ENCODE measurements at regions not wholly inside any gene's neighbourhood (a gene's known extent, or its start where the extent isn't known, plus 50 kb on each side); places are given as distances from the start of the nearest gene placed in this dataset.
"Not testable (repeated sequence)": the region's sequence is repeated elsewhere in the genome, so short reads cannot be mapped to it uniquely, and the experiment has no call there.

GRCh38 chr18:24605444-24605843, 145.0 kb downstream of the HRH4 start:
- FAIRE-seq (no peak), DNase-seq (ENCODE audit: insufficient read length, low spot score) (no peak)
- no peak for TF ChIP-seq POLR2AphosphoS5 (IDR thresholded peaks at IDR 0.05; ENCODE audit: low read depth, low read length)
- no peak for TF ChIP-seq SPI1 (IDR thresholded peaks at IDR 0.05; ENCODE audit: low read depth, low read length)
- no peak for TF ChIP-seq PAX5 (IDR thresholded peaks at IDR 0.05; ENCODE audit: insufficient read depth, low read length, severe bottlenecking)
- no peak for TF ChIP-seq TAF1 (IDR thresholded peaks at IDR 0.05; ENCODE audit: low read depth, low read length)
- TF ChIP-seq POU2F2 (IDR thresholded peaks at IDR 0.05; ENCODE audit: low read depth, low read length), result no peak
- TF ChIP-seq POLR2A (IDR thresholded peaks at IDR 0.05; ENCODE audit: low read depth, low read length), result no peak

DNA sequence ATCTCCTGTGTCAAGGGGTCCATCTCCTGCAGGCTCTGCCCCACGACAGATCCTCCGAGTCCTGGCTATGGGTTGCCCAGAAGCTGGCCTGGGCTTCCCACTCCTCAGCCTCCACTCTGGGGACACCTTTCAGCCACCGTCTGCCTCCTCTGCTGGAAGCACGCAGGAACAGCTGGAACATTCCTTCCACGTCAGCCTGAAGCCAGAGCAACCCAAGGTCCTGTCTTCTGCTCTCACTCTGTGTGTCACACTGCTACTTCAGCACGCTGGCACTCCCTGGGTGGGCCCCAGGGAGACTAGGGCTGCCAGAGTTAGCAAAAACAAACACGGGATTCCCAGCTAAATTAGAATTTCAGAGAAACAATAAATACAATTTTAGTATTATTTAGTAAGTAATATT, 148.8 kb downstream of the HRH4 start:
- TF ChIP-seq POLR2A (IDR thresholded peaks at IDR 0.05; ENCODE audit: low read depth, low read length) (no peak), SPI1 (IDR thresholded peaks at IDR 0.05; ENCODE audit: low read depth, low read length) (no peak), TAF1 (IDR thresholded peaks at IDR 0.05; ENCODE audit: low read depth, low read length) (no peak), PAX5 (IDR thresholded peaks at IDR 0.05; ENCODE audit: insufficient read depth, low read length, severe bottlenecking) (no peak), POLR2AphosphoS5 (IDR thresholded peaks at IDR 0.05; ENCODE audit: low read depth, low read length) (no peak), POU2F2 (IDR thresholded peaks at IDR 0.05; ENCODE audit: low read depth, low read length) (no peak)
- FAIRE-seq (no peak), DNase-seq (ENCODE audit: insufficient read length, low spot score) (no peak)

DNA sequence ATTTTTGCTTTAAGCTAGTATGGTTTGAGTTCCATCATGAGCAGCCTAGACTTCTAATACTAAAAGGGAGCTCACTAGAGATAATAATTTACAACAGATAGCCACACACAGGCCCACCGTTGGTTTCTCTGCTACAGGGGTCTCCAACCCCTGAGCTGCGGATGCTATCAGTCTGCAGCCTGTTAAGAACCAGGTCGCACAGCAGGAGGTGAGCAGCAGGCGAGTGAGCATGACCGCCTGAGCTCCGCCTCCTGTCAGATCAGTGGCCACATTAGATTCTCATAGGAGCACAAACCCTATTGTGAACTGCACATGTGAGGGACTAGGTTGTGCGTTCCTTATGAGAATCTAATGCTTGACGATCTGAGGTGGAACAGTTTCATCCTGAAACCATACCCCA, 150.6 kb downstream of the HRH4 start:
- no peak for DNase-seq (ENCODE audit: insufficient read length, low spot score)
- FAIRE-seq, result no peak
- TF ChIP-seq POU2F2 (IDR thresholded peaks at IDR 0.05; ENCODE audit: low read depth, low read length) (no peak), SPI1 (IDR thresholded peaks at IDR 0.05; ENCODE audit: low read depth, low read length) (no peak), POLR2AphosphoS5 (IDR thresholded peaks at IDR 0.05; ENCODE audit: low read depth, low read length) (no peak), TAF1 (IDR thresholded peaks at IDR 0.05; ENCODE audit: low read depth, low read length) (no peak), POLR2A (IDR thresholded peaks at IDR 0.05; ENCODE audit: low read depth, low read length) (no peak), PAX5 (IDR thresholded peaks at IDR 0.05; ENCODE audit: insufficient read depth, low read length, severe bottlenecking) (no peak)

GRCh38 chr18:24613896-24614640, 153.6 kb downstream of the HRH4 start:
- no peak for DNase-seq (ENCODE audit: insufficient read length, low spot score)
- no peak for TF ChIP-seq POLR2A (IDR thresholded peaks at IDR 0.05; ENCODE audit: low read depth, low read length)
- FAIRE-seq, result no peak

DNA sequence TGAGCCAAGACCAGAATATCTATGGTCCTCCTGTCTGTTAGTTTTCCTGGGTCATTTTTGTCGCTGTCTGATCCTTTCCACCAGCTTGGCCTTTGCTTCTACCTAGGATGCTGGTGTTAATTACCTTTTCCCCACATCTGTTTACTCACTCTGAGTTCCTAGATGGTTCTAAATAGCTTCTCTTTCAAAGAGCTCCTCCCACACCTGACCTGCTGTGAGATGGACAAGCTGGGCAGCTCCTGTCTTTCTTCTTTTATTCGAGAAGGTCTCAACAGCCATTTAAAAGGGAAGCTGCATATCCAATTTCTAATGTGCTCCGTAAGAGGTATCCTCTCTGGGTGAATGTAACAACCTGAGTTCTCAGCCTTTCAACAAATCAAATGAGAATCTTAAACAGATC, 156.2 kb downstream of the HRH4 start:
- no peak for FAIRE-seq
- TF ChIP-seq POLR2A (IDR thresholded peaks at IDR 0.05; ENCODE audit: low read depth, low read length) (no peak), POLR2AphosphoS5 (IDR thresholded peaks at IDR 0.05; ENCODE audit: low read depth, low read length) (no peak), PAX5 (IDR thresholded peaks at IDR 0.05; ENCODE audit: insufficient read depth, low read length, severe bottlenecking) (no peak), SPI1 (IDR thresholded peaks at IDR 0.05; ENCODE audit: low read depth, low read length) (no peak), POU2F2 (IDR thresholded peaks at IDR 0.05; ENCODE audit: low read depth, low read length) (no peak), TAF1 (IDR thresholded peaks at IDR 0.05; ENCODE audit: low read depth, low read length) (no peak)
- no peak for DNase-seq (ENCODE audit: insufficient read length, low spot score)

DNA sequence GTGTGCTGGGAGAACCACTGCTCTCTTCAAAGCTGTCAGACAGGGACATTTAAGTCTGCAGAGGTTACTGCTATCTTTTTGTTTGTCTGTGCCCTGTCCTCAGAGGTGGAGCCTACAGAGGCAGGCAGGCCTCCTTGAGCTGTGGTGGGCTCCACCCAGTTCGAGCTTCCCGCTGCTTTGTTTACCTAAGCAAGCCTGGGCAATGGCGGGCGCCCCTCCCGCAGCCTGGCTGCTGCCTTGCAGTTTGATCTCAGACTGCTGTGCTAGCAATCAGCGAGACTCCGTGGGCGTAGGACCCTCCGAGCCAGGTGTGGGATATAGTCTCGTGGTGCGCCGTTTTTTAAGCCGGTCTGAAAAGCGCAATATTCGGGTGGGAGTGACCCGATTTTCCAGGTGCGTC, 164.0 kb downstream of the HRH4 start:
- FAIRE-seq; DNase-seq (ENCODE audit: insufficient read length, low spot score): not testable (repeated sequence)

DNA sequence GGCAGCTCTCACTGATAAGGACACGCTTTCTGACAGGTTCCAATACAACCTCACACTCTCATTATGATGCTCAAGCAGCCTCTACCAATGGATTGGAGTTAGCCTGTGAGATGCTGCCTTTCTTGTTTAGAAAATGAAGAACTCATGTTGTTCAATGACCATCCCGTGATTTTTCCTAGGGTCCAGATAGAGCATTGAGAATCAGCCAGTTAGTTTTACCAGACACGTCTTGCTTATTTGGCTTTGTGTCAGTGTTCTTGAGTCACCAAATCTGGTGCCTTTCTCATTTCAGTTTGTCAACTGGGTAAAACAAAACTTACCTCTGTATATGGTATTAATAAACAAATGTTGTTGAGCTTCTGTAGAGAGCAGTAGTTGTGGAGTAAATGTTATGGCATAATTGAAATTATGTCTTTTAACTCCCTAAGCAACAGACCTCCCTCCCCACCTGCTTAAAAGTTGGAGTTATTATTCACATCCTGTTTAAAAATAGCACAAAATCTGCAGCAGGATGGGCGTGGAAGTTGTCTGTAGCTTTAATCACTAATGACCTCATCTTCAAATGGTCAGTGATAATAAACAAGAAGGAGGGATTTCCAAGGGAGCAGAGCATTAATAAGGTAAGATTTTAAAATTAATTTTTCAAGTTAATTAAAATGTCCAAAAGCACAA, 167.3 kb downstream of the HRH4 start:
- DNase-seq (ENCODE audit: insufficient read length, low spot score), result no peak
- TF ChIP-seq POLR2AphosphoS5 (IDR thresholded peaks at IDR 0.05; ENCODE audit: low read depth, low read length) (no peak), SPI1 (IDR thresholded peaks at IDR 0.05; ENCODE audit: low read depth, low read length) (no peak), PAX5 (IDR thresholded peaks at IDR 0.05; ENCODE audit: insufficient read depth, low read length, severe bottlenecking) (no peak), POU2F2 (IDR thresholded peaks at IDR 0.05; ENCODE audit: low read depth, low read length) (no peak), TAF1 (IDR thresholded peaks at IDR 0.05; ENCODE audit: low read depth, low read length) (no peak), POLR2A (IDR thresholded peaks at IDR 0.05; ENCODE audit: low read depth, low read length) (no peak)
- FAIRE-seq, result no peak

DNA sequence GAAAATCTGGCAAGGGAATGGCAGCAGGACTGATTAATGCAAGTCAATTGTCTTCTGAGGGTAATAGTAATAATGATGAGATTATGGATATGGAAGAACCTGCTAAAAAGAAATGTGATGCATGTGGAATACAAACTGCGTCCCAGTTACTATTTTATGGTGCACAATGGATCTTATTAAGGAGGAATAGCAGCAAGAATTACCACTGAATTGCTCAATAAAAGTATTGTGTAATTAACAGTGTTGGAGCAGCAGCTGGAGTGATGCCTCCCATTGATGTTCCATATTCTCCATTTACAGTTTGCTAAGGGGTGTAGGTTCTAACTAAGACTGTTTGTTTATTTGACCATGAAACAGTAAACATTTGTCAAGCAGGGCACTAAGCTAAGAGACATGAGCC, 167.9 kb downstream of the HRH4 start:
- no peak for FAIRE-seq
- DNase-seq (ENCODE audit: insufficient read length, low spot score), result no peak
- no peak for TF ChIP-seq POU2F2 (IDR thresholded peaks at IDR 0.05; ENCODE audit: low read depth, low read length)
- TF ChIP-seq SPI1 (IDR thresholded peaks at IDR 0.05; ENCODE audit: low read depth, low read length), result no peak
- TF ChIP-seq POLR2AphosphoS5 (IDR thresholded peaks at IDR 0.05; ENCODE audit: low read depth, low read length), result no peak
- no peak for TF ChIP-seq TAF1 (IDR thresholded peaks at IDR 0.05; ENCODE audit: low read depth, low read length)
- TF ChIP-seq PAX5 (IDR thresholded peaks at IDR 0.05; ENCODE audit: insufficient read depth, low read length, severe bottlenecking), result no peak
- TF ChIP-seq POLR2A (IDR thresholded peaks at IDR 0.05; ENCODE audit: low read depth, low read length), result no peak

DNA sequence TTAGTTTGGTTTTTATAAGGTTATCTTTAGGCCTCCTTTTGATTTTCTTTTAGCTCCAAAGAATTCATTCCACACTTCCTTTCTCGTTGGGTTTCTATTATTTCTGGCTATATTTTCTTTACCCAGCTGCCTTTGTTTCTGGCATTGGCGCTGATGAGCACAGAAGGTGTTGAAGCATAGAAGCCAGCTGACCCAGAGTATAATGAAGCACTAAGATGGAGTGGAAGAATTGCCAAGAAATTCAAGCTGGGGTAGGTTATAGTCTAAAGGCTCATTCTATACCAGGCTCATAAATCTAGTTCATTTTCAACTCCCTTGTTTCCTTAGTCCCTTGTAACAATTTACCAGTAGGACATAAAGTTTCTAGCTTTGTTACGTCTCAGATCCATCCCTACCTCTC, 169.5 kb downstream of the HRH4 start:
- TF ChIP-seq PAX5 (IDR thresholded peaks at IDR 0.05; ENCODE audit: insufficient read depth, low read length, severe bottlenecking) (no peak), TAF1 (IDR thresholded peaks at IDR 0.05; ENCODE audit: low read depth, low read length) (no peak), POLR2AphosphoS5 (IDR thresholded peaks at IDR 0.05; ENCODE audit: low read depth, low read length) (no peak), POU2F2 (IDR thresholded peaks at IDR 0.05; ENCODE audit: low read depth, low read length) (no peak)
- FAIRE-seq, result no peak
- no peak for DNase-seq (ENCODE audit: insufficient read length, low spot score)

GRCh38 chr18:24630346-24630880, 170.0 kb downstream of the HRH4 start:
- TF ChIP-seq PAX5 (IDR thresholded peaks at IDR 0.05; ENCODE audit: insufficient read depth, low read length, severe bottlenecking) (no peak), POLR2A (IDR thresholded peaks at IDR 0.05; ENCODE audit: low read depth, low read length) (no peak), SPI1 (IDR thresholded peaks at IDR 0.05; ENCODE audit: low read depth, low read length) (no peak)
- FAIRE-seq (no peak), DNase-seq (ENCODE audit: insufficient read length, low spot score) (no peak)
